ENCODE measurements at regions not wholly inside any gene's neighbourhood (a gene's known extent, or its start where the extent isn't known, plus 50 kb on each side); places are given as distances from the start of the nearest gene placed in this dataset.
"Not testable (repeated sequence)": the region's sequence is repeated elsewhere in the genome, so short reads cannot be mapped to it uniquely, and the experiment has no call there.

- no peak for DNase-seq (ENCODE audit: low read depth in 3 of 3)
These were observed 743.9 kb upstream of the SEMA6A start for GRCh38 chr5:117318528-117318927.

- no peak for DNase-seq (ENCODE audit: low read depth in 3 of 3)
These were observed 740.5 kb upstream of the SEMA6A start for GRCh38 chr5:117315170-117315569.

DNA sequence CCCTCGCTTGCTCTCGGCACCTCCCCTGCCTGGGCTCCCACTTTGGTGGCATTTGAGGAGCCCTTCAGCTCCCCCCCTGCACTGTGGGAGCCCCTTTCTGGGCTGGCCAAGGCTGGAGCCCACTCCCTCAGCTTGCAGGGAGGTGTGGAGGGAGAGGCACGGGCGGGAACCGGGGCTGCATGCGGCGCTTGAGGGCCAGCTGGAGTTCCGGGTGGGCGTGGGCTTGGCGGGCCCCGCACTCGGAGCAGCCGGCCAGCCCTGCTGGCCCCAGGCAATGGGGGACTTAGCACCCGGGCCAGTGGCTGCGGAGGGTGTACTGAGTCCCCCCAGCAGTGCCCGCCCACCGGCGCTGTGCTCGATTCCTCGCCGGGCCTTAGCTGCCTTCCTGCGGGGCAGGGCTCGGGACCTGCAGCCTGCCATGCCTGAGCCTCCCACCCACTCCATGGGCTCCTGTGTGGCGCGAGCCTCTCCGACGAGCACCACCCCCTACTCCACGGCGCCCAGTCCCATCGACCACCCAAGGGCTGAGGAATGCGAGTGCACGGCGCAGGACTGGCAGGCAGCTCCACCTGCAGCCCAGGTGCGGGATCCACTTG lies 730.0 kb upstream of the SEMA6A start:
- DNase-seq (ENCODE audit: low read depth in 3 of 3), result not testable (repeated sequence)

DNA sequence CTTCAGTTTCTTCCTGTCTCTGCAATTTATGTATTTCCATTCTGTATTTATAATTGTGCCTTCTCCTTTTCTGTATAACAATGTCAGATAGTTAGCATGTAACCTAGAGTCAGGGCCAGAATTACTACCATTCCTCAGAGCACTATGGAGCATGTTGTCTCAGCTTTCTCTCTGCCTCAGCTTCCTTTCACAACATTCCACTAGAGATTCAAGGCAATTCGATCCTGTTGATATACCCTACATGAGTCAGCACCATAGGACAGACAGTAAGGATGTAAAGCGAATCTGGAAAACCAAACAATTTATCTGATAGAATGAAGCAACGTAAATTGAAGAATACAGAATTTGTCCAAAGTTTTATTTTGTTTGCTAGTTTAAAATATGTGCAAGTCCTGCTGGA lies 728.3 kb upstream of the SEMA6A start:
- no peak for DNase-seq (ENCODE audit: low read depth in 3 of 3)

- DNase-seq (ENCODE audit: low read depth in 3 of 3), result no peak
These were observed 727.9 kb upstream of the SEMA6A start for GRCh38 chr5:117302473-117302872.

DNA sequence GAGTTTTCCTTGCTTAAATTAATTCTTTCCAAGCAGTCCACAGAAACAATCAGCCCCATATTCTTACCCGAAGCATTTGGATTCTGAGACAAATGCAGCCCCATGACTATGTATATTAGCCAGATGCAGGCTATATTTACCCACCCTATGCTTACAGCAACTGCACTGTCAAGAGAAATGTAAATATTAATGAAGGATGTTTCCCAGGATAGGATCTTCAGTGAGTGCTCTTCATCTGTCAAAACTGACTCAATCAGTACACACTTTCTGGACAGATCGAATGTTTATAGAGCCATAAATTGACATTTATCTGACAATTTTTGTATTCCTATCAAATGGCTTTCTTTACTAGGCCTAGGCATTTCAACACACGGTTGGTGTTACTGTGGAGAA lies 725.3 kb upstream of the SEMA6A start:
- DNase-seq (ENCODE audit: low read depth in 3 of 3), result no peak

- DNase-seq (ENCODE audit: low read depth in 3 of 3), result no peak
These were observed 724.8 kb upstream of the SEMA6A start for GRCh38 chr5:117299224-117299935.

GRCh38 chr5:117296872-117297271 lies 722.2 kb upstream of the SEMA6A start:
- no peak for DNase-seq (ENCODE audit: low read depth in 3 of 3)

DNA sequence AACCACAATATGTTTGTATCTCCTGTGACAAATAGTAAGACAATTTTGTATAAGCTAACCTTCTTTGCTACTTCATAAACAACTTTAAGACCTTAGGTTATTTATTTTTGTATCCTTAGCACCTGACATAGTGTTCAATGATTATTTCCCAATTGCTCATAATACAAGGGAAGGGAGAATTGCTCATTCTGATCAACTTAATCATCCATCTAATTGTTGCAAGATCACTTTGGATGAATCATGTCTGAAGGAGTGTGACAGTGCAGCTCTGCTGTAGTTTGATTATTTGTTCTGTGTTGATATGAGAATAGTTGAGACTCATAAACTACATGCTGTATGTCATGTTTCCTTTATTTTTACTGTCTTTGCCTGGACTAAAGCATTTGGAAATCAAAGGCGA lies 721.3 kb upstream of the SEMA6A start:
- DNase-seq (ENCODE audit: low read depth in 3 of 3), result no peak

GRCh38 chr5:117286813-117287212 lies 712.2 kb upstream of the SEMA6A start:
- DNase-seq (ENCODE audit: low read depth in 3 of 3), result no peak

DNA sequence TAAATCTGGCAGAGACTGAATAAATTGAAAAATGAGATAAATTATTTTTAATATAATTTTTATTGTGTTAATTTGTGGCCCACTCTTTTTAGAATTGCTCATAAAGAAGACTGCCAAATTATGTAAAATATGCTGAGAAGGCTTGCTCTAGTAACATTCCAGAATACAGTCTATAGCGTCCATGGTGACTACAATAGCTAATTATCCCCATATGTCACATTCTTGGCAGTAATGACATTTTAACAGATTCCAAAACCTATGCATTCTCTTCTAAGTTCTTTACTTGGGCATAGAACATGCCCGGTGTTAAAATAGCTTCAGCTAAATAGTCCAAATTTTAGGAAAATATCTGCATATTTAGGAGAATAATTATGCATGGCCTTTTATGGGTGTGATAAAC lies 697.0 kb upstream of the SEMA6A start:
- no peak for DNase-seq (ENCODE audit: low read depth in 3 of 3)

DNA sequence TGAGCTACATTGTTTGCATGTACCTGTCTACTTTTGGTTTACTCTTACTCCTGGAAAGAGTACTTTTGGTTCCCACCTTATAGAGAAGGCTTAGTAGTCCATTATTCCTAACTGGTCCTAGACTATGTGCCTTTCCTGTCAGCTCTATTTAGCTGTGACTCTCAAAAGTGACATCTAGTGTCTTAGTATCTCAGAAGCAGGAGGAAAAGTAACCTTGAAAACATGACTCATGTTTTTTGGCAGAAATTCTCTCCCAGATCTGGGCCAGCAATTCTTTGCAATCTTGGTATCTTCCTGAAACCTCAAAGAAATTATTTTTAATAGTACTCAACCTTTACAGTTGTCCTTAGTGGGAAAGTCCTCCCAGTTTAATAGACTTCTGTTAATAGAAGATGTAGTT lies 691.7 kb upstream of the SEMA6A start:
- DNase-seq (ENCODE audit: low read depth in 3 of 3), result no peak

DNA sequence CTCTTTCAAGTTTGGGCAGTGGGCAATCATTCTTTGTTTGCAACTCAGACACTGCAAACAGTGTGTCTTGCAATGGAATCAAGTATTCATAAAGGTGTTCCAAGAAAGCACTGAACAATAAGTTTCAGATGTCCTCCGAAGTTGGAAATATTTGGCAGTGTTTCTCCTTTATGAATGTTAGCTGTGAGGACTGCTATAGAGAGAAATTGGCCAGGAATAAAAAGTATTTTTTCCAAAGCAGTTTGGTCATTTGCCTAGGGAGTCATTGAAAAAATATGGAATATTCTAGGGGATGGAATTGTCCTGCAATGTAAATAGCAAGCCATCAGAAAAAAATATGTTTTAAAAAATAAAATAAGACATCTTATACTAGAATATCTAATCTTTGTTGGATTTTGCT lies 688.6 kb upstream of the SEMA6A start:
- DNase-seq (ENCODE audit: low read depth in 3 of 3), result no peak

DNA sequence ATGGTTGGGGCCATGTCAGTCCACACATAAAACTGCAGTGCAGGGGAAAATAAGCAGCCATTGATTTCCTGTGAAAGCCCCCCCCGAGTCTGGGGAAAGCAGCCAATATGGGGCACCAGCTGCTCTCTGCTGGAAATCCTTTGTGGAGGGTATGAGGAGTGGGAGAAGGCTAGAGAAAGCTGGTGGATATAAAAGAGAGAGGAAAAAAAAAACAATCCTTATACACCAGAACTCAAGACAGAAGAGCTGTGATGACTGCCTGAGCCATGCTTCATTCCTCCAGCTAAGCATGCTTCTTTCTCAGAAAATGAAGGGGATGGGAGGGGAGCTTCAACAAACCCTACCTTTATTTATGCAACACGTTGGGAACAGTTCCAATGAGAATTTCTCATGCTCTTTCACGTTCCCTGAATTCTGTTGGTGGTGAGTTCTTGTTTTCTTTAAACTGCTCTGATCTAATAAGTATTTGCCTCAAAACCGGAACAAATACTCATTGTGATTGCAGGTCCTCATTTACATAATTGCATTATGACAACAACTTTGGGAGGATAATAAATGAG lies 688.0 kb upstream of the SEMA6A start:
- no peak for DNase-seq (ENCODE audit: low read depth in 3 of 3)

DNA sequence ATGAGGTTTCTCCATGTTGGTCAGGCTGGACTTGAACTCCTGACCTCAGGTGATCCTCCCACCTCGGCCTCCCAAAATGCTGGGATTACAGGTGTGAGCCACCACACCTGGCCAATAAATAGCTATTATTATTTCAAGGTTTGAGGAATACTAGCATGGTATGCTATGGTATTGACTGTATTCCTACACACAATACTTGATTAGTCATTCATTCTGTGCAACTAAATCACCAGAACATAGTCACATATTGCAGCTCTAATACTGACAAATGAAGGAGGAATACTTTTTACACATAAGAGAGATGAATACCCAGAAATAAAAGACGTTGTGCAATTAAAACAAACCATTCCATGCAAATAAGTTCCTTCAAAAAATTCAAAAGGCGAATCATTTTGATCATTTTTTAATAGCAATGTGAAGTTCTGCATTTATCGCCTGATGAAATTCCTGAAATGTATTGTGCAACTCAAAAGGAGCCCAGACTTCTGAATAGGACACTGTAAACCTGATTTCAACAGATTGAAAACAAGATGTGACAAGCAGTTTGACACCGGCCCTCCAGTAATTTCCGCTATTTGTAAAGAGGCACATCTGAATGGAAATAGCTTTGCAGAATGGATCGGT lies 687.4 kb upstream of the SEMA6A start:
- DNase-seq (ENCODE audit: low read depth in 3 of 3), result no peak

- DNase-seq (ENCODE audit: low read depth in 3 of 3), result no peak
These were observed 680.8 kb upstream of the SEMA6A start for GRCh38 chr5:117255211-117256027.

DNA sequence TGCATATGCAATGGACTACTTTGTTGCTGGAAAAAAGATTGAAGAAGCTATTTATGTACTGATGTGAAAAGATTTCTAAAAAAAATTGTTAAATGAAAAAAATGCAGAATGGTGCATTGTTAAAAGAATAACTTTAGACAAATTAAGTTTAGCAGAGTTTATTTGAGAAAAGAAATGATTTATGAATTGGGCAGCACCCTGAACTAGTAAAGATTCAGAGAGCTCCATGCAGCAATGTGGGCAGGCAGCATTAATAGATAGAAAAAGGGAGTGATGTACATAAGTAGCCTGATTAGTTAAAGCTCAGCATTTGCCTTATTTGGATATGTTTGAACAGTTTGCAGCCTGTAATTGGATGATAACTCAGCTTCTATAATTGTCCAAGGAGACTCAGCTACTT lies 677.9 kb upstream of the SEMA6A start:
- no peak for DNase-seq (ENCODE audit: low read depth in 3 of 3)

DNA sequence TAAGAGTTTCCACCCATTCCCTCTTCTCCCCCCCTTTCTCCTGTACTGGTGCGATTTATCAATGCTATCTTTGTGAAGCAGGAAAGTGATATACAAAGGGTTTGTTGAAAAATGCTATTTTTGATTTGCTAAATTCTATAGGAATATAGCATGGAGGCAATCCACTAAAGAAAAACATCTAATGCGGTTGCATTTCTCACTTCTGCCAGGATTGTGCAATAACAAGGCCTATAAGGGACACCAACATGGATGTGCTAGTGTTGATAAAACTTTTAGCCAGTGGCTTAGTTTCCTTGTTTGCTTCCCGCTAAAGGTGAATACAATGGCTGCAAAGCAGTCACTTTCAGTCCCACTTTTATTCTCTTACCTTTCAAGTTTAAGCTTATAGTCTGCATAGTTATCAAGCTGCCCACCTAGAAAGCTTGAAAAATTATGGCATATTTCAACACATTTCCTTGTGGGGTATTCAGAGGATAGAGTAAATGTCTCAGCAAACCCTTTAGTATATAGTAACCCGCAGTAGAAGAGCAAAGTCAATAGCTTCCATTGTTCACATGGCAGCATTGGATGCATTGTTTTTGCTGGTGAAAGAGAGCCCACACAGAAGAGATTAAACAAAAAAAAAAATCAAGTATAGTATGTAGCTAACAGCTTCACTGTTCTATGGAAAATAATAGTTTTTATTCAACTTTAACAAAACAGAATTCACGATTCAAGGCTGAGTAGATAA lies 674.6 kb upstream of the SEMA6A start:
- DNase-seq (ENCODE audit: low read depth in 3 of 3), result no peak

- no peak for DNase-seq (ENCODE audit: low read depth in 3 of 3)
These were observed 671.8 kb upstream of the SEMA6A start for GRCh38 chr5:117246424-117246823.

DNA sequence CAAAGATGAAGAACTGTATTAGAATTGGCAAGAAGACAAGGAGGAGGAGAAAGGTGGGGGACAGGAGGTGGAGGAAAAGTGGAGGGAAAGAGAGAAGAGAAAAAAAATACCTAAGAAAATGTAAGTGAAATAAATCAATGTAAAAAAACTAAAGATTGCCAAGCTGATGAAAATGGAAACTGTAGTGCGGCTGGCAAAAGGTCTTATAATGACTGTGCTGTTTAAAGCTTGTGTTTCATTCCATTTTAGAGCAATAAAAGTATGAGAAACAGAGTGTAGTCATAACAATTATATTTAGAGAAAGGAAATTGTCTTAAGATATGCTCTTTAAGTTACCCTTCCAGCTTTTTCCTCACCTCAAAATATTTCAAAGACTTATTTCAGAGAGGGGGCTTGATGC lies 670.5 kb upstream of the SEMA6A start:
- no peak for DNase-seq (ENCODE audit: low read depth in 3 of 3)

DNA sequence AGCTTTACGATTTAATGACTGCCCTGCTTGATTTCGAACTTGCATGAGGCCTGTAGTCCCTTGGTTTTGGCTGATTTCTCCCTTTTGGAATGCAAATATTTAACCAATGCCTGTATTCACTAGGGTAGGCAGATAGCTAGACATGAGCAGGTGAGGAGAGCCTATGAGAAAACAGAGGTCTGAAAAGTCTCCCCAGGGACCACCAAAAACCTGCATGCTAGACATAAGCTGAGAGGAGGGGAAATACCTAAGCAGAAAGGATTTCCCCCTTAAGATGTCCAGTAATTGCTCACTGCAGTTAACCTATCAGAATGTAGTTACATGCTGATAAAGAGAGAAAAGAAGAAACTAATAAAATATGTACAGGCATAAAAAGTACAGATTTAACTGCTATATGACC lies 667.4 kb upstream of the SEMA6A start:
- DNase-seq (ENCODE audit: low read depth in 3 of 3), result no peak

DNA sequence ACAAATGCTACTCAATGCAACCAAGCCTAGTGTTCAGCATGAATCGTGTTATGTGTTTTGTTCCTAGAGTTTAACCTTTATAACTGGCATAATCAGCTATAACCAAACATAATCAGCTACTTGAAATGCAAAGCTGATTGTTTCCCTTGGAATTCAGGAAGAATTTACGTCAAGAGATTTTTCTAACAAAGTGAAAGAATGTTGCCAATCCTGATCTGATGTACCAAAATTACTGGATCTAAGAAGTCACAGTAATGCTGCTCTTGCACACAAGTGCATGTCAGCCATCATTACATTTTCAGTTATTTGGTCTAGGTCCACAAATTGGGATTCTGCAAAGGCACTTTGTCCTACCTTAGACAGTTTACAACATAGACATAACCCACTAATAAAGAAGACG lies 662.3 kb upstream of the SEMA6A start:
- no peak for DNase-seq (ENCODE audit: low read depth in 3 of 3)

Measured in stimulated activated CD4-positive, alpha-beta T cell treated with anti-CD3 and anti-CD28 coated beads, TNF-alpha, amount 100 ng/mL, for 48 hours (primary cell).